ENCODE measurements at regions not wholly inside any gene's neighbourhood (a gene's known extent, or its start where the extent isn't known, plus 50 kb on each side); places are given as distances from the start of the nearest gene placed in this dataset.

DNA sequence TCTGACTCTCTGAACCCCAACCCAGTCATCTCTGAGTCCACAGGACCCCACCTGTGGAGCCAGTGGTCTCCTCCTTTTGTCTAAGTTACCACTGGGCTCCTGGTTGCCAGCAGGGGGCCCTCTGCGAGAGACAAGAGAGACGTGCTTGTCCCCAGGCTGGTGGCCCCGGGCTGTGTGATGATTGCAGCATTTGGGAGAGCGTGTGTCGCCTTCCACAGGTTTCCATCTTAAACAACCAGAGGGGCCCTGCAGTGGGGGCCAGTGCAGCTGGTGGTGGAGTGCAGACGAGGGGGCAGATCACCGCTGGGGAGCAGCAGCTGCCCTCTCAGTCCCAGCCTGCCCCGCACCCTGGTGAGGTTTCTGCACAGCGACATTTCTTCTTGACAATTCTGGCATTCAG, 122.4 kb upstream of the PPP2R2D start:
- TF ChIP-seq EZH2 (IDR thresholded peaks at IDR 0.05; ENCODE audit: borderline replicate concordance) (no peak), EZH2phosphoT487 (IDR thresholded peaks at IDR 0.05; ENCODE audit: low read depth, severe bottlenecking, unreplicated experiment) (no peak)
- TF ChIP-seq, protein P1, sequence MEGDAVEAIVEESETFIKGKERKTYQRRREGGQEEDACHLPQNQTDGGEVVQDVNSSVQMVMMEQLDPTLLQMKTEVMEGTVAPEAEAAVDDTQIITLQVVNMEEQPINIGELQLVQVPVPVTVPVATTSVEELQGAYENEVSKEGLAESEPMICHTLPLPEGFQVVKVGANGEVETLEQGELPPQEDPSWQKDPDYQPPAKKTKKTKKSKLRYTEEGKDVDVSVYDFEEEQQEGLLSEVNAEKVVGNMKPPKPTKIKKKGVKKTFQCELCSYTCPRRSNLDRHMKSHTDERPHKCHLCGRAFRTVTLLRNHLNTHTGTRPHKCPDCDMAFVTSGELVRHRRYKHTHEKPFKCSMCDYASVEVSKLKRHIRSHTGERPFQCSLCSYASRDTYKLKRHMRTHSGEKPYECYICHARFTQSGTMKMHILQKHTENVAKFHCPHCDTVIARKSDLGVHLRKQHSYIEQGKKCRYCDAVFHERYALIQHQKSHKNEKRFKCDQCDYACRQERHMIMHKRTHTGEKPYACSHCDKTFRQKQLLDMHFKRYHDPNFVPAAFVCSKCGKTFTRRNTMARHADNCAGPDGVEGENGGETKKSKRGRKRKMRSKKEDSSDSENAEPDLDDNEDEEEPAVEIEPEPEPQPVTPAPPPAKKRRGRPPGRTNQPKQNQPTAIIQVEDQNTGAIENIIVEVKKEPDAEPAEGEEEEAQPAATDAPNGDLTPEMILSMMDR (IDR thresholded peaks at IDR 0.05; ENCODE audit: poor library complexity), result no peak
